H1 (cell line): ENCODE measurements at regions not wholly inside any gene's neighbourhood (a gene's known extent, or its start where the extent isn't known, plus 50 kb on each side); places are given as distances from the start of the nearest gene placed in this dataset.

Source experiments
- ATF3 ChIP-seq: IDR thresholded peaks from 2 replicates; pipeline ENCODE4 v1.6.1; 2011; ENCODE audit warnings: low read depth, mild to moderate bottlenecking, low read length; ENCODE audit not compliant: insufficient read depth

- no peak for TF ChIP-seq ATF3
Observed at GRCh38 chr11:37108436-37109285, 510.6 kb upstream of the RAG2 start (continued).
